MCF 10A (cell line): ENCODE measurements at regions not wholly inside any gene's neighbourhood (a gene's known extent, or its start where the extent isn't known, plus 50 kb on each side); places are given as distances from the start of the nearest gene placed in this dataset.

Experiments used
- BruUV-seq: library from RNA; stranded (reverse); fragments of 400-500 nt; replicated peaks from 2 replicates; lab custom pipeline; 2021; lab: Mats Ljungman, UMichigan
- CTCF ChIA-PET: fragments of 300-600 bp; sonication (Branson Sonifier 250); formaldehyde crosslinking; extraction: SDS; loops from one replicate; lab custom pipeline; 2021; ENCODE audit warnings: antibody characterized with exemption, inconsistent platforms; lab: Yijun Ruan, JAX
- POLR2A ChIA-PET: fragments of 300-600, 350-650 bp; sonication (Branson Sonifier 250); formaldehyde crosslinking; extraction: SDS; loops from one replicate; lab custom pipeline; 2020; ENCODE audit warnings: antibody characterized with exemption, inconsistent platforms; lab: Yijun Ruan, JAX
- DNase-seq: peaks from one replicate; pipeline ENCODE4 v3.0.0-alpha.2; 2018; ENCODE audit not compliant: unreplicated experiment
- H3K27ac Mint-ChIP-seq: one replicate; pipeline ENCODE4 v1.8.0; 2022; ENCODE audit warnings: mild to moderate bottlenecking, low read depth, mixed read lengths; ENCODE audit not compliant: unreplicated experiment
- H3K27me3 Mint-ChIP-seq: one replicate; pipeline ENCODE4 v1.8.0; 2022; ENCODE audit warnings: mixed read lengths; ENCODE audit not compliant: insufficient read depth, unreplicated experiment
- H3K36me3 Mint-ChIP-seq: one replicate; pipeline ENCODE4 v1.8.0; 2022; ENCODE audit warnings: mild to moderate bottlenecking, moderate library complexity, mixed read lengths; ENCODE audit not compliant: insufficient read depth, unreplicated experiment
- H3K4me1 Mint-ChIP-seq: one replicate; pipeline ENCODE4 v1.8.0; 2022; ENCODE audit warnings: mixed read lengths; ENCODE audit not compliant: insufficient read depth, unreplicated experiment
- H3K4me3 Mint-ChIP-seq: one replicate; pipeline ENCODE4 v1.8.0; 2022; ENCODE audit warnings: mild to moderate bottlenecking, moderate library complexity, mixed read lengths; ENCODE audit not compliant: unreplicated experiment
- H3K9me3 Mint-ChIP-seq: one replicate; pipeline ENCODE4 v1.8.0; 2022; ENCODE audit warnings: mixed read lengths; ENCODE audit not compliant: unreplicated experiment
- CTCF ChIP-seq: fragments of 200-600 bp; IDR thresholded peaks from one replicate; pipeline ENCODE4 v1.8.0; 2022; ENCODE audit warnings: antibody characterized with exemption, mild to moderate bottlenecking; ENCODE audit not compliant: unreplicated experiment
- intact Hi-C: fragments of 100-400 bp; cut with micrococcal nuclease; formaldehyde crosslinking; loops from 2 replicates; pipeline ENCODE4 v1.14.1; 2022

- CTCF ChIA-PET, result no interaction called here
- Mint-ChIP-seq H3K4me1 (no peaks in the 10 kb centered on the region), H3K27ac (no peak overlapping the region), H3K27me3 (peaks cover 20% of the 10 kb centered on the region), H3K9me3 (no peaks in the 10 kb centered on the region), H3K36me3 (no peaks in the 10 kb centered on the region), H3K4me3 (no peak overlapping the region)
- no peak for TF ChIP-seq CTCF
- intact Hi-C loops, result no loop called here
- no TSS peak for BruUV-seq
- POLR2A ChIA-PET, result no interaction called here
- DNase-seq, result no peak
These were observed 56.2 kb upstream of the SLC6A6 start for GRCh38 chr3:14346191-14346590.

DNA sequence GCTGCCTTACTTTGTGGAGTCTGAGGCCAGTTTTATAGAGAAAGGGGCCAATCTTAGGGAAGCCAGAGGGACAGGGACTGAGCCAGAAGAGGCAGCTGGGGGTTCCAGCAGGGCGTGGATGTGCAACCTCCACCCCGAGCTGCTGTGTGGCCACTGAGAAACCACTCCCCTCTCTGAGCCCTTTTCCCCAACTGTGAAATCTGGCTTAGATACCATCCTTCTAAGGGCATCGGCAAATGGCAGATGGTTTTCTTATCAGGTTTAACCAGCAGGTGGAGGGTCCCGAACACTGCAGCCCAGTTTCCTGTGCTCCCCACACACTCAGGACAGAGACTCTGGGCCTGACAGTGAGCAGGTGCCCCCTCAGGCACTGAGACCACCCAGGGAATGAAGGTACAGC is 55.8 kb upstream of the SLC6A6 start:
- Mint-ChIP-seq H3K27ac (no peak overlapping the region), H3K9me3 (no peaks in the 10 kb centered on the region), H3K36me3 (no peaks in the 10 kb centered on the region), H3K4me3 (no peak overlapping the region), H3K4me1 (no peaks in the 10 kb centered on the region), H3K27me3 (peaks cover 20% of the 10 kb centered on the region)
- DNase-seq, result no peak
- TF ChIP-seq CTCF, result no peak
- CTCF ChIA-PET, result interaction anchor here (1.5 kb wide), 1 partner anchor 19 kb away, joined by 3 read pairs; no protein-coding TSS in a partner anchor
- no TSS peak for BruUV-seq
- POLR2A ChIA-PET, result no interaction called here
- intact Hi-C loops, result no loop called here

- intact Hi-C loops, result no loop called here
- no peak for DNase-seq
- Mint-ChIP-seq H3K27me3 (peaks cover 20% of the 10 kb centered on the region), H3K36me3 (no peaks in the 10 kb centered on the region), H3K4me3 (no peak overlapping the region), H3K27ac (no peak overlapping the region), H3K9me3 (no peaks in the 10 kb centered on the region), H3K4me1 (no peaks in the 10 kb centered on the region)
- POLR2A ChIA-PET, result no interaction called here
- no TSS peak for BruUV-seq
- CTCF ChIA-PET, result interaction anchor here (1.5 kb wide), 1 partner anchor 19 kb away, joined by 3 read pairs; no protein-coding TSS in a partner anchor
- TF ChIP-seq CTCF, result no peak
These were observed 55.3 kb upstream of the SLC6A6 start for GRCh38 chr3:14347110-14347509.

GRCh38 chr3:14351617-14352001 is 50.8 kb upstream of the SLC6A6 start:
- Mint-ChIP-seq H3K4me1 (no peaks in the 10 kb centered on the region), H3K36me3 (no peaks in the 10 kb centered on the region), H3K9me3 (no peaks in the 10 kb centered on the region), H3K4me3 (no peak overlapping the region), H3K27ac (no peak overlapping the region), H3K27me3 (peaks cover 20% of the 10 kb centered on the region)
- no peak for DNase-seq
- no TSS peak for BruUV-seq
- POLR2A ChIA-PET, result no interaction called here
- CTCF ChIA-PET, result no interaction called here
- intact Hi-C loops, result no loop called here
- no peak for TF ChIP-seq CTCF
